ENCODE measurements at regions not wholly inside any gene's neighbourhood (a gene's known extent, or its start where the extent isn't known, plus 50 kb on each side); places are given as distances from the start of the nearest gene placed in this dataset.

GRCh38 chr5:67246546-67247268, 50.1 kb upstream of the CD180 start:
- no peak for DNase-seq (ENCODE audit: low read depth)
- no peak for TF ChIP-seq CTCF (IDR thresholded peaks at IDR 0.05; ENCODE audit: insufficient read depth, low read length, poor library complexity, severe bottlenecking)

More at GRCh38 chr5:67246546-67247268, 50.1 kb upstream of the CD180 start:
- no peak overlapping the region for H3K4me3 ChIP-seq (ENCODE audit: low read depth, low read length)
- no peaks in the 10 kb centered on the region for H3K27me3 ChIP-seq (ENCODE audit: control insufficient read depth, insufficient read depth, low read length)
- H3K36me3 ChIP-seq (ENCODE audit: control insufficient read depth, insufficient read depth, low read length): no peaks in the 10 kb centered on the region

All from kidney epithelial cell (primary cell).